Neural cell (in vitro differentiated cells): ENCODE measurements at regions not wholly inside any gene's neighbourhood (a gene's known extent, or its start where the extent isn't known, plus 50 kb on each side); places are given as distances from the start of the nearest gene placed in this dataset.

Experiments
- H2AFZ ChIP-seq: fragments of 200-600, 300-800 bp; sonication (generic), shearing (Covaris generic); 2 replicates; pipeline ENCODE4 v1.6.0; 2014; ENCODE audit warnings: low read depth, mild to moderate bottlenecking, antibody characterized with exemption, low read length, moderate library complexity
- H3F3A ChIP-seq: fragments of 200-600 bp; shearing (Covaris generic); 2 replicates; pipeline ENCODE4 v1.6.1; 2016; ENCODE audit warnings: mild to moderate bottlenecking, moderate library complexity, mixed read lengths, antibody characterized with exemption, low read length; ENCODE audit not compliant: insufficient read depth, poor library complexity, severe bottlenecking
- H3K27ac ChIP-seq: fragments of 200-600, 300-800 bp; sonication (generic), shearing (Covaris generic); 2 replicates; pipeline ENCODE4 v1.5.1; 2014; ENCODE audit warnings: mild to moderate bottlenecking, low read length, moderate library complexity
- H3K27me3 ChIP-seq: fragments of 300-800, 200-600 bp; sonication (generic), shearing (Covaris generic); 2 replicates; pipeline ENCODE4 v1.6.0; 2014; ENCODE audit warnings: mild to moderate bottlenecking, low read depth, low read length, moderate library complexity; ENCODE audit not compliant: insufficient read depth
- H3K36me3 ChIP-seq: fragments of 300-800, 200-600 bp; sonication (generic), shearing (Covaris generic); 2 replicates; pipeline ENCODE4 v1.5.1; 2014; ENCODE audit warnings: mild to moderate bottlenecking, antibody characterized with exemption, low read length, moderate library complexity; ENCODE audit not compliant: insufficient read depth
- H3K4me2 ChIP-seq: fragments of 300-800, 200-600 bp; sonication (generic), shearing (Covaris generic); 2 replicates; pipeline ENCODE4 v1.6.0; 2014; ENCODE audit warnings: mild to moderate bottlenecking, low read length
- H3K4me3 ChIP-seq: fragments of 300-800, 200-600 bp; sonication (generic), shearing (Covaris generic); 2 replicates; pipeline ENCODE4 v1.5.1; 2014; ENCODE audit warnings: mild to moderate bottlenecking, low read length, moderate library complexity
- H3K79me2 ChIP-seq: fragments of 200-600 bp; shearing (Covaris generic); replicated peaks from 2 replicates; pipeline ENCODE4 v1.6.0; 2014; ENCODE audit warnings: mild to moderate bottlenecking, low read length, moderate library complexity; ENCODE audit not compliant: insufficient read depth
- H3K9ac ChIP-seq: fragments of 300-800, 200-600 bp; sonication (generic), shearing (Covaris generic); 2 replicates; pipeline ENCODE4 v1.6.1; 2016; ENCODE audit warnings: mild to moderate bottlenecking, low read length, mixed read lengths
- H3K9me2 ChIP-seq: fragments of 200-600 bp; shearing (Covaris generic); 2 replicates; pipeline ENCODE4 v1.6.1; 2016; ENCODE audit warnings: mild to moderate bottlenecking, low read length, mixed read lengths; ENCODE audit not compliant: insufficient read depth
- H3K9me3 ChIP-seq: fragments of 200-600, 300-800 bp; sonication (generic), shearing (Covaris generic); 2 replicates; pipeline ENCODE4 v1.6.1; 2016; ENCODE audit warnings: mild to moderate bottlenecking, mixed run types, low read length, moderate library complexity, mixed read lengths
- H4K20me1 ChIP-seq: fragments of 200-600 bp; shearing (Covaris generic); 2 replicates; pipeline ENCODE4 v1.6.1; 2016; ENCODE audit warnings: mild to moderate bottlenecking, mixed run types; ENCODE audit not compliant: insufficient read depth
- EP300 ChIP-seq: fragments of 450-650 bp; conservative IDR thresholded peaks from 2 replicates; pipeline ENCODE4 v1.6.1; 2014; ENCODE audit warnings: antibody characterized with exemption, mild to moderate bottlenecking, moderate library complexity; ENCODE audit not compliant: poor library complexity, severe bottlenecking
- EZH2 ChIP-seq: fragments of 200-600, 300-800 bp; shearing (Covaris generic), sonication (generic); IDR thresholded peaks from 2 replicates; pipeline ENCODE4 v1.6.1; 2014; ENCODE audit warnings: antibody characterized with exemption, low read length, borderline replicate concordance, mild to moderate bottlenecking; ENCODE audit not compliant: insufficient read depth, poor library complexity, severe bottlenecking
- MXI1 ChIP-seq: fragments of 450-650 bp; conservative IDR thresholded peaks from 2 replicates; pipeline ENCODE4 v1.6.1; 2014; ENCODE audit warnings: antibody characterized with exemption, mild to moderate bottlenecking; ENCODE audit not compliant: poor library complexity, severe bottlenecking
- POLR2AphosphoS5 ChIP-seq: IDR thresholded peaks from 2 replicates; pipeline ENCODE4 v1.6.1; 2012
- RAD21 ChIP-seq: fragments of 450-650 bp; conservative IDR thresholded peaks from 2 replicates; pipeline ENCODE4 v1.6.1; 2014; ENCODE audit warnings: antibody characterized with exemption, mild to moderate bottlenecking, moderate library complexity
- REST ChIP-seq: IDR thresholded peaks from 2 replicates; pipeline ENCODE4 v1.6.1; 2012; ENCODE audit warnings: borderline replicate concordance
- SMC3 ChIP-seq: fragments of 450-650 bp; conservative IDR thresholded peaks from 2 replicates; pipeline ENCODE4 v1.6.1; 2014; ENCODE audit warnings: antibody characterized with exemption, mild to moderate bottlenecking, moderate library complexity; ENCODE audit not compliant: poor library complexity
- TAF1 ChIP-seq: IDR thresholded peaks from 2 replicates; pipeline ENCODE4 v1.6.1; 2012; ENCODE audit warnings: low read depth
- TF ChIP-seq, protein P1 (sequence below): fragments of 450-650 bp; IDR thresholded peaks from 2 replicates; pipeline ENCODE4 v1.5.1; 2014; ENCODE audit warnings: antibody characterized with exemption, mild to moderate bottlenecking, moderate library complexity; ENCODE audit not compliant: poor library complexity, severe bottlenecking

GRCh38 chr15:94921936-94922335, 690.6 kb downstream of the MCTP2 start:
- no peaks in the 10 kb centered on the region for H3K36me3 ChIP-seq
- no peak overlapping the region for H3K4me3 ChIP-seq
- H3K27me3 ChIP-seq, result no peaks in the 10 kb centered on the region
- no peaks in the 10 kb centered on the region for H4K20me1 ChIP-seq
- no peak overlapping the region for H3K27ac ChIP-seq
- no peaks in the 10 kb centered on the region for H3K9me2 ChIP-seq
- H3K79me2 ChIP-seq, result no peaks in the 10 kb centered on the region
- no peak overlapping the region for H3K9ac ChIP-seq
- H2AFZ ChIP-seq, result no peak overlapping the region
- H3F3A ChIP-seq, result no peaks in the 10 kb centered on the region
- TF ChIP-seq TAF1 (no peak), EP300 (no peak), MXI1 (no peak), REST (no peak), SMC3 (no peak), POLR2AphosphoS5 (no peak), RAD21 (no peak), EZH2 (no peak)
- TF ChIP-seq, protein P1, sequence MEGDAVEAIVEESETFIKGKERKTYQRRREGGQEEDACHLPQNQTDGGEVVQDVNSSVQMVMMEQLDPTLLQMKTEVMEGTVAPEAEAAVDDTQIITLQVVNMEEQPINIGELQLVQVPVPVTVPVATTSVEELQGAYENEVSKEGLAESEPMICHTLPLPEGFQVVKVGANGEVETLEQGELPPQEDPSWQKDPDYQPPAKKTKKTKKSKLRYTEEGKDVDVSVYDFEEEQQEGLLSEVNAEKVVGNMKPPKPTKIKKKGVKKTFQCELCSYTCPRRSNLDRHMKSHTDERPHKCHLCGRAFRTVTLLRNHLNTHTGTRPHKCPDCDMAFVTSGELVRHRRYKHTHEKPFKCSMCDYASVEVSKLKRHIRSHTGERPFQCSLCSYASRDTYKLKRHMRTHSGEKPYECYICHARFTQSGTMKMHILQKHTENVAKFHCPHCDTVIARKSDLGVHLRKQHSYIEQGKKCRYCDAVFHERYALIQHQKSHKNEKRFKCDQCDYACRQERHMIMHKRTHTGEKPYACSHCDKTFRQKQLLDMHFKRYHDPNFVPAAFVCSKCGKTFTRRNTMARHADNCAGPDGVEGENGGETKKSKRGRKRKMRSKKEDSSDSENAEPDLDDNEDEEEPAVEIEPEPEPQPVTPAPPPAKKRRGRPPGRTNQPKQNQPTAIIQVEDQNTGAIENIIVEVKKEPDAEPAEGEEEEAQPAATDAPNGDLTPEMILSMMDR, result no peak
- no peak overlapping the region for H3K4me2 ChIP-seq
- no peaks in the 10 kb centered on the region for H3K9me3 ChIP-seq

GRCh38 chr15:94924057-94924456, 692.7 kb downstream of the MCTP2 start:
- no peaks in the 10 kb centered on the region for H3K9me2 ChIP-seq
- no peaks in the 10 kb centered on the region for H3K79me2 ChIP-seq

More at GRCh38 chr15:94924057-94924456, 692.7 kb downstream of the MCTP2 start:
- no peak overlapping the region for H3K4me3 ChIP-seq
- TF ChIP-seq EP300 (no peak), EZH2 (no peak), MXI1 (no peak), POLR2AphosphoS5 (no peak), REST (no peak), SMC3 (no peak), TAF1 (no peak), RAD21 (no peak)
- TF ChIP-seq, protein P1, result no peak
- no peak overlapping the region for H3K4me2 ChIP-seq
- no peaks in the 10 kb centered on the region for H3F3A ChIP-seq
- H3K27me3 ChIP-seq, result no peaks in the 10 kb centered on the region
- H4K20me1 ChIP-seq, result no peaks in the 10 kb centered on the region
- H3K36me3 ChIP-seq, result no peaks in the 10 kb centered on the region
- H3K9me3 ChIP-seq, result no peaks in the 10 kb centered on the region
- H3K9ac ChIP-seq, result no peak overlapping the region
- no peak overlapping the region for H2AFZ ChIP-seq
- no peak overlapping the region for H3K27ac ChIP-seq
